Tibial nerve (tissue), 4 donors: ENCODE measurements at regions not wholly inside any gene's neighbourhood (a gene's known extent, or its start where the extent isn't known, plus 50 kb on each side); places are given as distances from the start of the nearest gene placed in this dataset.

Source experiments
- DNase-seq, 2 donors: peaks; one replicate each; pipeline ENCODE4 v3.0.0-alpha.2; 2019; ENCODE audit warnings: low spot score in 2 of 2
- H3K27ac ChIP-seq, 4 donors: fragments of 200-600 bp; sonication (generic) in 3 of 4; one replicate each; pipeline ENCODE4 v1.5.1; 2017 to 2019; ENCODE audit warnings: mild to moderate bottlenecking in 1 of 4
- H3K27me3 ChIP-seq, 2 donors: fragments of 200-600 bp; sonication (generic) in 1 of 2; one replicate each; pipeline versions ENCODE4 v1.5.1 to v1.6.0; 2017 to 2019
- H3K36me3 ChIP-seq, 3 donors: fragments of 200-600 bp; sonication (generic); one replicate each; pipeline ENCODE4 v1.5.1; 2018 to 2019
- H3K4me1 ChIP-seq, 4 donors: fragments of 200-600 bp; sonication (generic) in 3 of 4; one replicate each; pipeline ENCODE4 v1.5.1; 2017 to 2019
- H3K4me3 ChIP-seq, 4 donors: fragments of 200-600 bp; sonication (generic) in 3 of 4; one replicate each; pipeline ENCODE4 v1.5.1; 2017 to 2019; ENCODE audit warnings: mild to moderate bottlenecking in 1 of 4, moderate library complexity in 1 of 4
- H3K9me3 ChIP-seq, 4 donors: fragments of 200-600 bp; sonication (generic) in 3 of 4; one replicate each; pipeline ENCODE4 v1.5.1; 2017 to 2019
- CTCF ChIP-seq, 5 experiments: fragments of 200-600 bp in 3 of 5; fragments of 450-650 bp in 2 of 5; sonication (generic) in 3 of 5; IDR thresholded peaks; one replicate each; pipeline ENCODE4 v1.5.1; 2016 to 2019; ENCODE audit warnings: antibody characterized with exemption in 5 of 5, mild to moderate bottlenecking in 3 of 5, moderate library complexity in 2 of 5
- EP300 ChIP-seq, 2 donors: sonication (generic); formaldehyde crosslinking; IDR thresholded peaks; one replicate each; pipeline ENCODE4 v1.6.1; 2017; ENCODE audit warnings: antibody characterized with exemption in 2 of 2, mild to moderate bottlenecking in 1 of 2
- POLR2A ChIP-seq, 2 donors: fragments of 450-650 bp; IDR thresholded peaks; one replicate each; pipeline ENCODE4 v1.6.1; 2017; ENCODE audit warnings: antibody characterized with exemption in 2 of 2, mild to moderate bottlenecking in 2 of 2, moderate library complexity in 2 of 2
- WGBS, 2 donors: methylation state at CpG; one replicate each; pipeline ENCODE4 v1.1.5; 2018; 5-methylcytosine and 5-hydroxymethylcytosine counted together

- Histone ChIP-seq H3K9me3 (no peaks in the 10 kb centered on the region), H3K4me1 (no peaks in the 10 kb centered on the region), H3K27me3 (no peaks in the 10 kb centered on the region), H3K36me3 (no peaks in the 10 kb centered on the region), H3K4me3 (no peak overlapping the region), H3K27ac (no peak overlapping the region)
- TF ChIP-seq CTCF (IDR thresholded peaks at IDR 0.05), result no peak
- no peak for TF ChIP-seq EP300 (IDR thresholded peaks at IDR 0.05)
- no peak for TF ChIP-seq POLR2A (IDR thresholded peaks at IDR 0.05)
- DNase-seq, result no peak
- 75 to 80% methylated on average over 3 of the region's 3 CpGs for WGBS, 2 donors
Measured at GRCh38 chr3:99418709-99419108, 219.7 kb upstream of the COL8A1 start.

- H3K27me3 ChIP-seq, result no peaks in the 10 kb centered on the region
- H3K9me3 ChIP-seq, result no peaks in the 10 kb centered on the region
- no peak overlapping the region for H3K27ac ChIP-seq
- WGBS, 2 donors, result 76 to 80% methylated on average over 2 of the region's 2 CpGs
- H3K36me3 ChIP-seq, result no peaks in the 10 kb centered on the region
- H3K4me3 ChIP-seq, result no peak overlapping the region
- no peak for DNase-seq
- TF ChIP-seq CTCF (IDR thresholded peaks at IDR 0.05) (no peak), POLR2A (IDR thresholded peaks at IDR 0.05) (no peak), EP300 (IDR thresholded peaks at IDR 0.05) (no peak)
- H3K4me1 ChIP-seq, result no peaks in the 10 kb centered on the region
Measured at GRCh38 chr3:99418209-99418635, 220.2 kb upstream of the COL8A1 start.

- 33 to 44% methylated on average over 1 of the region's 1 CpG for WGBS, 2 donors
Measured at GRCh38 chr3:99413504-99413903, 224.9 kb upstream of the COL8A1 start.

GRCh38 chr3:99410789-99411311, 227.5 kb upstream of the COL8A1 start:
- 17 to 21% methylated on average over 7 of the region's 7 CpGs for WGBS, 2 donors
- no peak for DNase-seq
- peaks cover 0 to 5% (median 0%) of the 10 kb centered on the region in 4 donors for H3K4me1 ChIP-seq
- no peaks in the 10 kb centered on the region for H3K9me3 ChIP-seq
- no peak overlapping the region for H3K4me3 ChIP-seq
- TF ChIP-seq POLR2A (IDR thresholded peaks at IDR 0.05) (no peak), CTCF (IDR thresholded peaks at IDR 0.05) (no peak), EP300 (IDR thresholded peaks at IDR 0.05) (no peak)
- H3K36me3 ChIP-seq, result no peaks in the 10 kb centered on the region
- no peak overlapping the region for H3K27ac ChIP-seq
- H3K27me3 ChIP-seq, result no peaks in the 10 kb centered on the region

More at GRCh38 chr3:99413504-99413903, 224.9 kb upstream of the COL8A1 start:
- Histone ChIP-seq H3K27me3 (no peaks in the 10 kb centered on the region), H3K4me3 (no peak overlapping the region), H3K36me3 (no peaks in the 10 kb centered on the region), H3K27ac (no peak overlapping the region), H3K9me3 (no peaks in the 10 kb centered on the region), H3K4me1 (peaks cover 0 to 5% (median 0%) of the 10 kb centered on the region in 4 donors)
- TF ChIP-seq CTCF (IDR thresholded peaks at IDR 0.05) (no peak), POLR2A (IDR thresholded peaks at IDR 0.05) (no peak), EP300 (IDR thresholded peaks at IDR 0.05) (no peak)
- no peak for DNase-seq

- TF ChIP-seq EP300 (IDR thresholded peaks at IDR 0.05) (no peak), POLR2A (IDR thresholded peaks at IDR 0.05) (no peak), CTCF (IDR thresholded peaks at IDR 0.05) (no peak)
- Histone ChIP-seq H3K9me3 (no peaks in the 10 kb centered on the region), H3K27me3 (no peaks in the 10 kb centered on the region), H3K4me3 (no peak overlapping the region), H3K27ac (no peak overlapping the region), H3K36me3 (no peaks in the 10 kb centered on the region), H3K4me1 (peaks cover 0 to 5% (median 0%) of the 10 kb centered on the region in 4 donors)
- no peak for DNase-seq
- 78 to 100% methylated on average over 1 of the region's 1 CpG for WGBS, 2 donors
Measured at GRCh38 chr3:99409961-99410360, 228.4 kb upstream of the COL8A1 start.
